Neural cell (in vitro differentiated cells): ENCODE measurements at regions not wholly inside any gene's neighbourhood (a gene's known extent, or its start where the extent isn't known, plus 50 kb on each side); places are given as distances from the start of the nearest gene placed in this dataset.

Source experiments
- H2AFZ ChIP-seq: fragments of 200-600, 300-800 bp; sonication (generic), shearing (Covaris generic); 2 replicates; pipeline ENCODE4 v1.6.0; 2014; ENCODE audit warnings: low read depth, mild to moderate bottlenecking, antibody characterized with exemption, low read length, moderate library complexity
- H3F3A ChIP-seq: fragments of 200-600 bp; shearing (Covaris generic); 2 replicates; pipeline ENCODE4 v1.6.1; 2016; ENCODE audit warnings: mild to moderate bottlenecking, moderate library complexity, mixed read lengths, antibody characterized with exemption, low read length; ENCODE audit not compliant: insufficient read depth, poor library complexity, severe bottlenecking
- H3K27ac ChIP-seq: fragments of 200-600, 300-800 bp; sonication (generic), shearing (Covaris generic); 2 replicates; pipeline ENCODE4 v1.5.1; 2014; ENCODE audit warnings: mild to moderate bottlenecking, low read length, moderate library complexity
- H3K27me3 ChIP-seq: fragments of 300-800, 200-600 bp; sonication (generic), shearing (Covaris generic); 2 replicates; pipeline ENCODE4 v1.6.0; 2014; ENCODE audit warnings: mild to moderate bottlenecking, low read depth, low read length, moderate library complexity; ENCODE audit not compliant: insufficient read depth
- H3K36me3 ChIP-seq: fragments of 300-800, 200-600 bp; sonication (generic), shearing (Covaris generic); 2 replicates; pipeline ENCODE4 v1.5.1; 2014; ENCODE audit warnings: mild to moderate bottlenecking, antibody characterized with exemption, low read length, moderate library complexity; ENCODE audit not compliant: insufficient read depth
- H3K4me2 ChIP-seq: fragments of 300-800, 200-600 bp; sonication (generic), shearing (Covaris generic); 2 replicates; pipeline ENCODE4 v1.6.0; 2014; ENCODE audit warnings: mild to moderate bottlenecking, low read length
- H3K4me3 ChIP-seq: fragments of 300-800, 200-600 bp; sonication (generic), shearing (Covaris generic); 2 replicates; pipeline ENCODE4 v1.5.1; 2014; ENCODE audit warnings: mild to moderate bottlenecking, low read length, moderate library complexity
- H3K79me2 ChIP-seq: fragments of 200-600 bp; shearing (Covaris generic); replicated peaks from 2 replicates; pipeline ENCODE4 v1.6.0; 2014; ENCODE audit warnings: mild to moderate bottlenecking, low read length, moderate library complexity; ENCODE audit not compliant: insufficient read depth
- H3K9ac ChIP-seq: fragments of 300-800, 200-600 bp; sonication (generic), shearing (Covaris generic); 2 replicates; pipeline ENCODE4 v1.6.1; 2016; ENCODE audit warnings: mild to moderate bottlenecking, low read length, mixed read lengths
- H3K9me2 ChIP-seq: fragments of 200-600 bp; shearing (Covaris generic); 2 replicates; pipeline ENCODE4 v1.6.1; 2016; ENCODE audit warnings: mild to moderate bottlenecking, low read length, mixed read lengths; ENCODE audit not compliant: insufficient read depth
- H3K9me3 ChIP-seq: fragments of 200-600, 300-800 bp; sonication (generic), shearing (Covaris generic); 2 replicates; pipeline ENCODE4 v1.6.1; 2016; ENCODE audit warnings: mild to moderate bottlenecking, mixed run types, low read length, moderate library complexity, mixed read lengths
- H4K20me1 ChIP-seq: fragments of 200-600 bp; shearing (Covaris generic); 2 replicates; pipeline ENCODE4 v1.6.1; 2016; ENCODE audit warnings: mild to moderate bottlenecking, mixed run types; ENCODE audit not compliant: insufficient read depth
- EP300 ChIP-seq: fragments of 450-650 bp; conservative IDR thresholded peaks from 2 replicates; pipeline ENCODE4 v1.6.1; 2014; ENCODE audit warnings: antibody characterized with exemption, mild to moderate bottlenecking, moderate library complexity; ENCODE audit not compliant: poor library complexity, severe bottlenecking
- EZH2 ChIP-seq: fragments of 200-600, 300-800 bp; shearing (Covaris generic), sonication (generic); IDR thresholded peaks from 2 replicates; pipeline ENCODE4 v1.6.1; 2014; ENCODE audit warnings: antibody characterized with exemption, low read length, borderline replicate concordance, mild to moderate bottlenecking; ENCODE audit not compliant: insufficient read depth, poor library complexity, severe bottlenecking
- MXI1 ChIP-seq: fragments of 450-650 bp; conservative IDR thresholded peaks from 2 replicates; pipeline ENCODE4 v1.6.1; 2014; ENCODE audit warnings: antibody characterized with exemption, mild to moderate bottlenecking; ENCODE audit not compliant: poor library complexity, severe bottlenecking
- POLR2AphosphoS5 ChIP-seq: IDR thresholded peaks from 2 replicates; pipeline ENCODE4 v1.6.1; 2012
- RAD21 ChIP-seq: fragments of 450-650 bp; conservative IDR thresholded peaks from 2 replicates; pipeline ENCODE4 v1.6.1; 2014; ENCODE audit warnings: antibody characterized with exemption, mild to moderate bottlenecking, moderate library complexity
- SMC3 ChIP-seq: fragments of 450-650 bp; conservative IDR thresholded peaks from 2 replicates; pipeline ENCODE4 v1.6.1; 2014; ENCODE audit warnings: antibody characterized with exemption, mild to moderate bottlenecking, moderate library complexity; ENCODE audit not compliant: poor library complexity
- TAF1 ChIP-seq: IDR thresholded peaks from 2 replicates; pipeline ENCODE4 v1.6.1; 2012; ENCODE audit warnings: low read depth
- TF ChIP-seq, protein P1 (sequence below): IDR thresholded peaks from 2 replicates; pipeline ENCODE4 v1.6.1; 2012; ENCODE audit warnings: borderline replicate concordance
- TF ChIP-seq, protein P2 (sequence below): fragments of 450-650 bp; IDR thresholded peaks from 2 replicates; pipeline ENCODE4 v1.5.1; 2014; ENCODE audit warnings: antibody characterized with exemption, mild to moderate bottlenecking, moderate library complexity; ENCODE audit not compliant: poor library complexity, severe bottlenecking

DNA sequence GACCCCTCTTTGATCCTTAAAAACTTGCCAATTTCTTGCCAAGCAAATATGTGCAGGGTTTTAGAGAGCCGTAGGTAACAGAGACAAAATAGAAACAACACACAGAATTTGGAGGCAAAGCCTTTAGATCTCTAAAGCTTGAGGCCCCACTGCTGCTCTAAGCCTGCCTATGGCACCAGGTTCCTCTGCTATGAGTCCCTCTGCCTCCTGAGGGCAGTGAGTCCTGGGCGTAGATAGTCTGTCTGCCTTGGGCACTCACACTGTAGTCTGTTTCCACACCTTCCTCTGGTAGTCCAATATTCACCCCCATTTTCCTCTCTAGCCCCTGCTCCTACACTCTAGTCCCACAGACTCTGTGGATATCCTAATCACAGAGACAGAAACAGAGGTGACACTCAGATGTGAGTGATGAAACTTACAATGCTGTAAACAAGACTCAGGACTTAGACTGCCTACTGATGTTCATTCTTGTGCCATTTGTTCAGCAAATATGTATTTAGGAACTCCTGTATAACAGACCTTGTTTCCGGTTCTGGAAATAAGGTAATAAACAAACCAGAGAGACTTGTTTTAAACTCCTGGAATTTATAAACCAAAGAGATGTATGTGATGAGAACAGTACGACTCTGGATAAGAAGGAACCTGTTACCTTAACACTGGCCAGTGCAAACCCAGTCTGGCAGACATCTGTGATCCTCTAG is 153.3 kb upstream of the PRSS1 start:
- H2AFZ ChIP-seq, result no peak overlapping the region
- H3K9me3 ChIP-seq, result no peaks in the 10 kb centered on the region
- H4K20me1 ChIP-seq, result no peaks in the 10 kb centered on the region
- no peaks in the 10 kb centered on the region for H3K36me3 ChIP-seq
- no peak overlapping the region for H3K4me3 ChIP-seq
- H3K79me2 ChIP-seq, result no peaks in the 10 kb centered on the region
- H3K27ac ChIP-seq, result no peak overlapping the region
- no peaks in the 10 kb centered on the region for H3K27me3 ChIP-seq
- H3K4me2 ChIP-seq, result no peak overlapping the region
- H3F3A ChIP-seq, result no peaks in the 10 kb centered on the region
- no peak overlapping the region for H3K9ac ChIP-seq
- H3K9me2 ChIP-seq, result no peaks in the 10 kb centered on the region
- TF ChIP-seq TAF1, result no peak
- no peak for TF ChIP-seq EP300
- TF ChIP-seq POLR2AphosphoS5, result no peak
- no peak for TF ChIP-seq MXI1
- no peak for TF ChIP-seq SMC3

DNA sequence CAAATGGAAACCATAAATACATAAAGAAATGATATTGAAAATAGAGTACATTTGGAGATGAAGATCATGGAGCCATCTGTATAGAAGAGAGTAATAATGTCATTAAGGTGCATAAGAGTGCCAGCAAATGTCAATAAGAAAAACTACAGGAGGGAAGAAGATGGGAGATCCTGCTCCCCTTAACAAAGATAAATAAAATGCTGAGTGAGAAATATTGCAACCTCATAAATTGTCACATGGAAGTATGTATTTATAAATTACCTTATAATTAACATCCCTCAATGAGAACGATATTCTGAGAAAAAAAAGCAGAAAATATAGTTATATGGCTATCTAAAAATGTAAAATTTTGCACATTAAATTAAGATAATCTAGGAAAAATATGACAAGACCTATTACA is 155.2 kb upstream of the PRSS1 start:
- Histone ChIP-seq H2AFZ (no peak overlapping the region), H3K9ac (no peak overlapping the region), H3K4me2 (no peak overlapping the region), H3K27ac (no peak overlapping the region), H3K27me3 (no peaks in the 10 kb centered on the region), H3K9me2 (no peaks in the 10 kb centered on the region), H3K9me3 (no peaks in the 10 kb centered on the region), H4K20me1 (no peaks in the 10 kb centered on the region), H3F3A (no peaks in the 10 kb centered on the region), H3K4me3 (no peak overlapping the region), H3K36me3 (no peaks in the 10 kb centered on the region), H3K79me2 (no peaks in the 10 kb centered on the region)
- TF ChIP-seq SMC3 (no peak), EZH2 (no peak), EP300 (no peak), MXI1 (no peak), POLR2AphosphoS5 (no peak), RAD21 (no peak), TAF1 (no peak)
- TF ChIP-seq, protein P1, sequence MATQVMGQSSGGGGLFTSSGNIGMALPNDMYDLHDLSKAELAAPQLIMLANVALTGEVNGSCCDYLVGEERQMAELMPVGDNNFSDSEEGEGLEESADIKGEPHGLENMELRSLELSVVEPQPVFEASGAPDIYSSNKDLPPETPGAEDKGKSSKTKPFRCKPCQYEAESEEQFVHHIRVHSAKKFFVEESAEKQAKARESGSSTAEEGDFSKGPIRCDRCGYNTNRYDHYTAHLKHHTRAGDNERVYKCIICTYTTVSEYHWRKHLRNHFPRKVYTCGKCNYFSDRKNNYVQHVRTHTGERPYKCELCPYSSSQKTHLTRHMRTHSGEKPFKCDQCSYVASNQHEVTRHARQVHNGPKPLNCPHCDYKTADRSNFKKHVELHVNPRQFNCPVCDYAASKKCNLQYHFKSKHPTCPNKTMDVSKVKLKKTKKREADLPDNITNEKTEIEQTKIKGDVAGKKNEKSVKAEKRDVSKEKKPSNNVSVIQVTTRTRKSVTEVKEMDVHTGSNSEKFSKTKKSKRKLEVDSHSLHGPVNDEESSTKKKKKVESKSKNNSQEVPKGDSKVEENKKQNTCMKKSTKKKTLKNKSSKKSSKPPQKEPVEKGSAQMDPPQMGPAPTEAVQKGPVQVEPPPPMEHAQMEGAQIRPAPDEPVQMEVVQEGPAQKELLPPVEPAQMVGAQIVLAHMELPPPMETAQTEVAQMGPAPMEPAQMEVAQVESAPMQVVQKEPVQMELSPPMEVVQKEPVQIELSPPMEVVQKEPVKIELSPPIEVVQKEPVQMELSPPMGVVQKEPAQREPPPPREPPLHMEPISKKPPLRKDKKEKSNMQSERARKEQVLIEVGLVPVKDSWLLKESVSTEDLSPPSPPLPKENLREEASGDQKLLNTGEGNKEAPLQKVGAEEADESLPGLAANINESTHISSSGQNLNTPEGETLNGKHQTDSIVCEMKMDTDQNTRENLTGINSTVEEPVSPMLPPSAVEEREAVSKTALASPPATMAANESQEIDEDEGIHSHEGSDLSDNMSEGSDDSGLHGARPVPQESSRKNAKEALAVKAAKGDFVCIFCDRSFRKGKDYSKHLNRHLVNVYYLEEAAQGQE, result no peak
- TF ChIP-seq, protein P2, sequence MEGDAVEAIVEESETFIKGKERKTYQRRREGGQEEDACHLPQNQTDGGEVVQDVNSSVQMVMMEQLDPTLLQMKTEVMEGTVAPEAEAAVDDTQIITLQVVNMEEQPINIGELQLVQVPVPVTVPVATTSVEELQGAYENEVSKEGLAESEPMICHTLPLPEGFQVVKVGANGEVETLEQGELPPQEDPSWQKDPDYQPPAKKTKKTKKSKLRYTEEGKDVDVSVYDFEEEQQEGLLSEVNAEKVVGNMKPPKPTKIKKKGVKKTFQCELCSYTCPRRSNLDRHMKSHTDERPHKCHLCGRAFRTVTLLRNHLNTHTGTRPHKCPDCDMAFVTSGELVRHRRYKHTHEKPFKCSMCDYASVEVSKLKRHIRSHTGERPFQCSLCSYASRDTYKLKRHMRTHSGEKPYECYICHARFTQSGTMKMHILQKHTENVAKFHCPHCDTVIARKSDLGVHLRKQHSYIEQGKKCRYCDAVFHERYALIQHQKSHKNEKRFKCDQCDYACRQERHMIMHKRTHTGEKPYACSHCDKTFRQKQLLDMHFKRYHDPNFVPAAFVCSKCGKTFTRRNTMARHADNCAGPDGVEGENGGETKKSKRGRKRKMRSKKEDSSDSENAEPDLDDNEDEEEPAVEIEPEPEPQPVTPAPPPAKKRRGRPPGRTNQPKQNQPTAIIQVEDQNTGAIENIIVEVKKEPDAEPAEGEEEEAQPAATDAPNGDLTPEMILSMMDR, result no peak
